ENCODE measurements at regions not wholly inside any gene's neighbourhood (a gene's known extent, or its start where the extent isn't known, plus 50 kb on each side); places are given as distances from the start of the nearest gene placed in this dataset.

DNA sequence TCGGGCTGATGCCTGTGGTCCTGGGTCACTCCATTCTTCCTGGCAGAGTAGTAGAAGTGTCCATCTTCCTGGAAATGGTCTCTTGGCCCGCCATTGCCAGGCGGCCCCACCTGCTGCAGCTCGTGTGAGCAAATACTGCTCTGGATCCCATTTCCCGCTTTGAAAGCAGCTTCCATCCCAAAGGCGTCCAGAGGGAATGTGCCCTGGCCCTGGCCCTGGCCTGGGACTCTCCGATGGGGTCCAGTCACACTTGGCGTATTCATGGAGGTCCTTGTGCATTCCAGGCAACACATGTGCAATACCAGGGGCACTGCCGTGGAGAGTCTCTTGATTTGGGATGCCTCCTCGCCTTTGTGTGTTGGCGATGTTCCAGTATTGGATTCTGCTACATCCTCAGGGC lies 111.1 kb downstream of the SNRPN start:
- H3K4me3 ChIP-seq: no peak overlapping the region
- no peaks in the 10 kb centered on the region for H3K27me3 ChIP-seq
- no peaks in the 10 kb centered on the region for H3K4me1 ChIP-seq (replicated peaks in 1 of 2)
- intact Hi-C loops (cut with DNase I): no loop called here
- TF ChIP-seq CTCF (IDR thresholded peaks at IDR 0.05): no peak
- TF ChIP-seq POLR2A (IDR thresholded peaks at IDR 0.05): no peak
- no peak for DNase-seq
- H3K36me3 ChIP-seq (replicated peaks in 1 of 2): peaks cover 0 to 54% of the 10 kb centered on the region in 2 donors
- H3K27ac ChIP-seq: no peak overlapping the region
- 84 to 100% (median 91%) methylated on average over 1 to 11 of the region's 11 CpGs for WGBS, 4 donors
- H3K9me3 ChIP-seq (replicated peaks in 1 of 3): peaks cover 0 to 98% (median 2%) of the 10 kb centered on the region in 3 donors

DNA sequence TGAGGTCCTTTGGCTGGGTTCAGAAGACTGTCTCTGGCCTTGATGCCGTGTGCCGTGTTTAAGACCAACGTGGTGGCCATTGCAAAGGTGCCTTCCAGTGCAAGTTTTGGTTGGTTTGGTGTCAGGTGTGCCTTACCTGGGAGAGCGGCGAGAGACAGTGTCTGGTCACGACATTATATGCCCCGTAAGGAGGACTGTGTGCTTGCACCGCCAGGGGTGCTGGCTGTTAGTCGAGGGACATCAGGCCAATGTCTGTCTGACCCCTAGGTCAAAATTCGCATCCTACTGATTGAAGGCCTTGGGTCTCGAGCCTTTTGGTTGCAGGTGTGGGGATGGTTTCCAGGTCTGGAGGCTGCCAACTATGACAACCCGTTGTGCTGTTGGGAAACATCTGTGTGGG lies 111.9 kb downstream of the SNRPN start:
- no peak for DNase-seq
- peaks cover 0 to 59% of the 10 kb centered on the region in 2 donors for H3K36me3 ChIP-seq (replicated peaks in 1 of 2)
- H3K4me1 ChIP-seq (replicated peaks in 1 of 2): no peaks in the 10 kb centered on the region
- H3K9me3 ChIP-seq (replicated peaks in 1 of 3): peaks cover 0 to 98% (median 2%) of the 10 kb centered on the region in 3 donors
- no peak overlapping the region for H3K27ac ChIP-seq
- H3K27me3 ChIP-seq: no peaks in the 10 kb centered on the region
- 84 to 90% (median 89%) methylated on average over 10 to 12 of the region's 12 CpGs for WGBS, 4 donors
- no peak overlapping the region for H3K4me3 ChIP-seq
- intact Hi-C loops (cut with DNase I): no loop called here
- TF ChIP-seq CTCF (IDR thresholded peaks at IDR 0.05) (no peak), POLR2A (IDR thresholded peaks at IDR 0.05) (no peak)

DNA sequence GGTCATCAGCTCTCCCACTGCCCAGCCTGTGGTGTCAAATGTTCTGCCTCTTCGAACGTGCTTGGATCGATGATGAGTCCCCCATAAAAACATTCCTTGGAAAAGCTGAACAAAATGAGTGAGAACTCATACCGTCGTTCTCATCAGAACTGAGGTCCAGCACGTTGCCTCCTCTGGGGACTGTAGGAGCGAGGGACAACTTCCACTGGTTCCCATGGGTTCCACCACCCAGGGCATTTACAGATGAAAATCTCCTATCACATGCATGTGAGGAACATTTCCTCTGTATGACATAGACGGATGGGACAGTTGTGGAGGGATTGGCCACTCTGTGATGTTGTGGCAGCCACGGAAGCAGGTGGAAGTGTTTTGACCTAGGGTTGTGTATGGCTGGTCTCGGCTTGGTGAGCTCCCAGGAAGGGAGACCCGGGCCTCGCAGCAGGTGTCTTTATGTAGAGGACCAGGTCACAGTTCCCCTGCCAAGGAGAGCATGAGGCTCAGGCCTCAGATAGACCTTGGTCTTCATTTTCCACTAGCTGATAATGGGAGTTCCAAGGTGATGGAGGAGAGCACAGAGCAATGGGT lies 113.0 kb downstream of the SNRPN start:
- Histone ChIP-seq H3K27ac (no peak overlapping the region), H3K4me3 (no peak overlapping the region), H3K27me3 (no peaks in the 10 kb centered on the region), H3K36me3 (replicated peaks in 1 of 2) (peaks cover 0 to 68% of the 10 kb centered on the region in 2 donors), H3K4me1 (replicated peaks in 1 of 2) (no peaks in the 10 kb centered on the region), H3K9me3 (replicated peaks in 1 of 3) (peaks cover 0 to 99% (median 2%) of the 10 kb centered on the region in 3 donors)
- TF ChIP-seq POLR2A (IDR thresholded peaks at IDR 0.05) (no peak), CTCF (IDR thresholded peaks at IDR 0.05) (no peak)
- intact Hi-C loops (cut with DNase I): no loop called here
- no peak for DNase-seq
- 89 to 94% (median 91%) methylated on average over 8 to 12 of the region's 12 CpGs for WGBS, 4 donors

- DNase-seq: no peak
These were observed 113.9 kb downstream of the SNRPN start for GRCh38 chr15:25068696-25069095.

More at GRCh38 chr15:25068696-25069095, 113.9 kb downstream of the SNRPN start:
- intact Hi-C loops (cut with DNase I): no loop called here
- no peaks in the 10 kb centered on the region for H3K4me1 ChIP-seq (replicated peaks in 1 of 2)
- 84 to 95% (median 89%) methylated on average over 4 to 10 of the region's 10 CpGs for WGBS, 4 donors
- no peak overlapping the region for H3K27ac ChIP-seq
- H3K4me3 ChIP-seq: no peak overlapping the region
- peaks cover 0 to 99% (median 3%) of the 10 kb centered on the region in 3 donors for H3K9me3 ChIP-seq (replicated peaks in 1 of 3)
- peaks cover 0 to 76% of the 10 kb centered on the region in 2 donors for H3K36me3 ChIP-seq (replicated peaks in 1 of 2)
- TF ChIP-seq POLR2A (IDR thresholded peaks at IDR 0.05): no peak
- TF ChIP-seq CTCF (IDR thresholded peaks at IDR 0.05): no peak
- H3K27me3 ChIP-seq: no peaks in the 10 kb centered on the region
